Keratinocyte (primary cell): ENCODE measurements at regions not wholly inside any gene's neighbourhood (a gene's known extent, or its start where the extent isn't known, plus 50 kb on each side); places are given as distances from the start of the nearest gene placed in this dataset.

Experiments used
- DNase-seq: peaks from one replicate; pipeline ENCODE4 v3.0.0-alpha.2; 2011; ENCODE audit warnings: low read depth, missing footprints, low spot score
- FAIRE-seq: peaks from 2 replicates; lab custom pipeline; 2011; peaks lifted over from hg19 to GRCh38; lab: Jason Lieb, UNC
- H2AFZ ChIP-seq: 2 replicates; pipeline ENCODE4 v1.6.0; 2012; ENCODE audit warnings: low read length, control low read depth, inconsistent platforms; ENCODE audit not compliant: control insufficient read depth
- H3K27ac ChIP-seq: 2 replicates; pipeline ENCODE4 v1.5.1; 2011; ENCODE audit warnings: low read length; ENCODE audit not compliant: control insufficient read depth, insufficient read depth
- H3K27me3 ChIP-seq: 3 replicates; pipeline ENCODE4 v1.6.0; 2011; ENCODE audit warnings: low read length; ENCODE audit not compliant: control insufficient read depth, insufficient read depth; ENCODE audit errors: extremely low read depth
- H3K36me3 ChIP-seq, 2 experiments: 2 replicates in 1 of 2; 3 replicates in 1 of 2; pipeline ENCODE4 v1.5.1; 2011; ENCODE audit warnings: low read length in 2 of 2, mild to moderate bottlenecking in 1 of 2; ENCODE audit not compliant: control insufficient read depth in 2 of 2, insufficient read depth in 2 of 2; ENCODE audit errors: extremely low read depth in 1 of 2
- H3K4me1 ChIP-seq: 3 replicates; pipeline ENCODE4 v1.5.1; 2011; ENCODE audit warnings: low read length; ENCODE audit not compliant: control insufficient read depth, insufficient read depth; ENCODE audit errors: extremely low read depth
- H3K4me2 ChIP-seq: 3 replicates; pipeline ENCODE4 v1.6.0; 2011; ENCODE audit warnings: low read depth, low read length; ENCODE audit not compliant: control insufficient read depth, insufficient read depth; ENCODE audit errors: extremely low read depth
- H3K4me3 ChIP-seq, 3 experiments: fragments of 200-600 bp in 1 of 3; sonication (generic) in 1 of 3; 2 replicates in 2 of 3; 3 replicates in 1 of 3; pipeline ENCODE4 v1.5.1; 2011 to 2016; ENCODE audit warnings: low read length in 3 of 3, mild to moderate bottlenecking in 3 of 3, control low read depth in 2 of 3, inconsistent platforms in 1 of 3, low read depth in 1 of 3, mixed read lengths in 1 of 3, mixed run types in 1 of 3, moderate library complexity in 1 of 3; ENCODE audit not compliant: control insufficient read depth in 2 of 3, insufficient read depth in 2 of 3; ENCODE audit errors: extremely low read depth in 1 of 3
- H3K79me2 ChIP-seq: 2 replicates; pipeline ENCODE4 v1.6.0; 2012; ENCODE audit warnings: low read length; ENCODE audit not compliant: control insufficient read depth, insufficient read depth
- H3K9ac ChIP-seq: 3 replicates; pipeline ENCODE4 v1.6.0; 2011; ENCODE audit warnings: low read length; ENCODE audit not compliant: control insufficient read depth, insufficient read depth; ENCODE audit errors: extremely low read depth
- H3K9me1 ChIP-seq: 3 replicates; pipeline ENCODE4 v1.6.0; 2011; ENCODE audit warnings: low read length; ENCODE audit not compliant: control insufficient read depth, insufficient read depth; ENCODE audit errors: extremely low read depth
- H3K9me3 ChIP-seq: 2 replicates; pipeline ENCODE4 v1.5.1; 2012; ENCODE audit warnings: low read depth, low read length; ENCODE audit not compliant: control insufficient read depth
- H4K20me1 ChIP-seq: 3 replicates; pipeline ENCODE4 v1.6.0; 2011; ENCODE audit warnings: low read length; ENCODE audit not compliant: control insufficient read depth, insufficient read depth; ENCODE audit errors: extremely low read depth
- EZH2 ChIP-seq: IDR thresholded peaks from one replicate; pipeline ENCODE4 v1.6.1; 2012; ENCODE audit warnings: inconsistent platforms, mild to moderate bottlenecking, low read length, moderate library complexity
- dilution Hi-C: fragments of 300-500 bp; cut with MboI; formaldehyde crosslinking; loops from one replicate; pipeline ENCODE4 v1.7.0; 2020; ENCODE audit warnings: low sequenced_read_pairs; ENCODE audit not compliant: extremely low pct_ligation_motif_present
- TF ChIP-seq, protein P1 (sequence below), 3 experiments: IDR thresholded peaks in 1 of 3; conservative IDR thresholded peaks in 1 of 3; optimal IDR thresholded peaks in 1 of 3; 2 replicates in 2 of 3; 3 replicates in 1 of 3; pipeline versions ENCODE3 to v1.5.1; 2011; ENCODE audit warnings: low read length in 3 of 3, mild to moderate bottlenecking in 3 of 3, moderate library complexity in 2 of 3, control low read depth in 1 of 3, inconsistent platforms in 1 of 3; ENCODE audit not compliant: insufficient read depth in 2 of 3; ENCODE audit errors: extremely low read depth in 1 of 3

DNA sequence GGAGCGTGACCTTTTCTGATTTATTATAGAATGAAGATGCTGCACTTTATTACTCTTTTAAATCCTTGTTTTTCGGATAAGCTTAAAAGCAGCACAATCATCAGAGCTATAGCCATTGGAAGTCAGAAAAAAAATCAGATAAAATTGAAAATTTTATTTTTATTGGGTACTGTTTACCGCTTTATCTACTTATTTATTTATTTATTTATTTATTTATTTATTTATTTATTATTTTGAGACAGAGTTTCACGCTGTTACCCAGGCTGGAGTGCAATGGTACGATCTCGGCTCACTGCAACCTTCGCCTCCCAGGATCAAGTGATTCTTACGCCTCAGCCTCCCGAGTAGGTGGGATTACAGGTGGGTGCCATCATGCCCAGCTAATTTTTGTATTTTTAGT lies 83.1 kb upstream of the CHRM3 start:
- FAIRE-seq (no peak), DNase-seq (no peak)
- Histone ChIP-seq H4K20me1 (no peaks in the 10 kb centered on the region), H3K9me1 (no peaks in the 10 kb centered on the region), H3K9me3 (no peaks in the 10 kb centered on the region), H3K27ac (no peak overlapping the region), H3K4me3 (no peak overlapping the region), H3K4me2 (no peak overlapping the region), H3K36me3 (no peaks in the 10 kb centered on the region), H2AFZ (no peak overlapping the region), H3K27me3 (no peaks in the 10 kb centered on the region), H3K79me2 (no peaks in the 10 kb centered on the region), H3K9ac (no peak overlapping the region), H3K4me1 (no peaks in the 10 kb centered on the region)
- dilution Hi-C loops = no loop called here
- TF ChIP-seq, protein P1, sequence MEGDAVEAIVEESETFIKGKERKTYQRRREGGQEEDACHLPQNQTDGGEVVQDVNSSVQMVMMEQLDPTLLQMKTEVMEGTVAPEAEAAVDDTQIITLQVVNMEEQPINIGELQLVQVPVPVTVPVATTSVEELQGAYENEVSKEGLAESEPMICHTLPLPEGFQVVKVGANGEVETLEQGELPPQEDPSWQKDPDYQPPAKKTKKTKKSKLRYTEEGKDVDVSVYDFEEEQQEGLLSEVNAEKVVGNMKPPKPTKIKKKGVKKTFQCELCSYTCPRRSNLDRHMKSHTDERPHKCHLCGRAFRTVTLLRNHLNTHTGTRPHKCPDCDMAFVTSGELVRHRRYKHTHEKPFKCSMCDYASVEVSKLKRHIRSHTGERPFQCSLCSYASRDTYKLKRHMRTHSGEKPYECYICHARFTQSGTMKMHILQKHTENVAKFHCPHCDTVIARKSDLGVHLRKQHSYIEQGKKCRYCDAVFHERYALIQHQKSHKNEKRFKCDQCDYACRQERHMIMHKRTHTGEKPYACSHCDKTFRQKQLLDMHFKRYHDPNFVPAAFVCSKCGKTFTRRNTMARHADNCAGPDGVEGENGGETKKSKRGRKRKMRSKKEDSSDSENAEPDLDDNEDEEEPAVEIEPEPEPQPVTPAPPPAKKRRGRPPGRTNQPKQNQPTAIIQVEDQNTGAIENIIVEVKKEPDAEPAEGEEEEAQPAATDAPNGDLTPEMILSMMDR (optimal IDR thresholded peaks at IDR 0.05 in 1 of 3, IDR thresholded peaks at IDR 0.05 in 1 of 3, conservative IDR thresholded peaks at IDR 0.05 in 1 of 3; ENCODE audit: extremely low read depth in 1 of 3, insufficient read depth in 2 of 3, low read length in 3 of 3) = no peak
- TF ChIP-seq EZH2 = no peak

DNA sequence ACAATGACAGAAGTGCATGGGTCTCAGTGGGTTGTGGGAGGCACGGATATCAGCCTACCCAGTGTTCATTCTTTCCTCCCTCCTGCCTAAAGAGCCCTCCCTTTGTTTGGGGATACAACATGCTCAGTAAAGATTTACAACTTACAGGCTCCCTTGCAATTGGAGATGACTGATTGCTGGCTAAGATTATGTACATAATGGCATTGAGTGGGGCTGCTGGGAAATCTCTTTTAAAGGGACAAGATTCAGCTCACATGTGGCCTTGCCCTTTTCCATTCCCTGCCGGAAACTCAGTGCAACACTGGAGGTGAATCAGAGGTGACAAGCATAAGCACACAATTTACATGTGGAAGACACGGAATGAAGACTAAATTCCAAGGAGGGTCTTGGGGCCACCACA lies 83.7 kb upstream of the CHRM3 start:
- no peaks in the 10 kb centered on the region for H3K9me1 ChIP-seq
- FAIRE-seq = no peak
- TF ChIP-seq, protein P1 (optimal IDR thresholded peaks at IDR 0.05 in 1 of 3, IDR thresholded peaks at IDR 0.05 in 1 of 3, conservative IDR thresholded peaks at IDR 0.05 in 1 of 3; ENCODE audit: extremely low read depth in 1 of 3, insufficient read depth in 2 of 3, low read length in 3 of 3) = no peak
- TF ChIP-seq EZH2 = no peak
- no peaks in the 10 kb centered on the region for H3K79me2 ChIP-seq
- DNase-seq = no peak
- no peaks in the 10 kb centered on the region for H3K27me3 ChIP-seq
- dilution Hi-C loops = no loop called here
- no peak overlapping the region for H3K4me3 ChIP-seq
- H3K27ac ChIP-seq = no peak overlapping the region
- no peaks in the 10 kb centered on the region for H4K20me1 ChIP-seq
- no peak overlapping the region for H3K9ac ChIP-seq
- H3K4me2 ChIP-seq = no peak overlapping the region
- no peaks in the 10 kb centered on the region for H3K9me3 ChIP-seq
- H3K4me1 ChIP-seq = no peaks in the 10 kb centered on the region
- no peaks in the 10 kb centered on the region for H3K36me3 ChIP-seq
- no peak overlapping the region for H2AFZ ChIP-seq
